Umbilical cord (tissue), 1 donor: ENCODE measurements at regions not wholly inside any gene's neighbourhood (a gene's known extent, or its start where the extent isn't known, plus 50 kb on each side); places are given as distances from the start of the nearest gene placed in this dataset.
A peak's percentile ranks its signal among the peaks of the same experiment; 100 is the strongest.

ENCODE experiments used
- DNase-seq: peaks from one replicate; pipeline ENCODE4 v3.0.0-alpha.2; 2015; ENCODE audit warnings: low spot score

DNA sequence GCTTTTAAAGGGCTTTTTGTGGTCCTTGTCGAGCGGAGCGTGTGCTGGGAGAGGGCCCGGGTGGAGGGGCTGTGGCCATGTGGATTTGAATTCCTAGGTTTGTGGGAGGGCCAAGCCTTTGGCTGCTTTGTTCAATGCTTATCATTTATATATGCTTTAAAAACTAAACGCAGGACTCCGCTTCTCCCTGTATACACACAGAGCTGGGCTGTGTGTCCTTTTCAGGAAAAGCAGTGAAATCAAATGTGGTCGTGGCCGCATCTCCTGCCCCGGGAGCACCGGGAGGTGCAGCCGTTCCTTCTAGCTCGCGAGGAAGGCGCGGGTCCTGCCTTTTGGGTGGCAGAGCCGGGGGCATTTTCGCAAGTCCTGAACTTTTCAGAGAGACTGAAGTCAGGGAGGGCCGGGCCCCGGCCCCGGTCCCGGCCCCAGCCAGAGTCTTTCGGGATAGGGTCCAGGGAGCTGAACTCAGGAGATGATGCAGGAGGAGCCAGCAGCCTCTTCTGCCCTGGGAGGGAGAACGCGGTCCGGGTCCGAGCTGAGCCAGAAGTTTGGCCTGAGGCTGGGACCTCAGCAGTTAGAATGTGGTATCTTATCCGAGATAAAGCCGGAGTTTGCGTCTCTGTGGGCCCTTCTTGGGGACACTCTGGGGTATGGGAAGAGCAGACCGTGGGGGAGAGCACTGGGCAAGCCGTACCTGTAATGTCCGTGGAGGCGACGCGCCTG lies 158.8 kb downstream of the C9orf152 start:
- peak; percentile 60 for DNase-seq

DNA sequence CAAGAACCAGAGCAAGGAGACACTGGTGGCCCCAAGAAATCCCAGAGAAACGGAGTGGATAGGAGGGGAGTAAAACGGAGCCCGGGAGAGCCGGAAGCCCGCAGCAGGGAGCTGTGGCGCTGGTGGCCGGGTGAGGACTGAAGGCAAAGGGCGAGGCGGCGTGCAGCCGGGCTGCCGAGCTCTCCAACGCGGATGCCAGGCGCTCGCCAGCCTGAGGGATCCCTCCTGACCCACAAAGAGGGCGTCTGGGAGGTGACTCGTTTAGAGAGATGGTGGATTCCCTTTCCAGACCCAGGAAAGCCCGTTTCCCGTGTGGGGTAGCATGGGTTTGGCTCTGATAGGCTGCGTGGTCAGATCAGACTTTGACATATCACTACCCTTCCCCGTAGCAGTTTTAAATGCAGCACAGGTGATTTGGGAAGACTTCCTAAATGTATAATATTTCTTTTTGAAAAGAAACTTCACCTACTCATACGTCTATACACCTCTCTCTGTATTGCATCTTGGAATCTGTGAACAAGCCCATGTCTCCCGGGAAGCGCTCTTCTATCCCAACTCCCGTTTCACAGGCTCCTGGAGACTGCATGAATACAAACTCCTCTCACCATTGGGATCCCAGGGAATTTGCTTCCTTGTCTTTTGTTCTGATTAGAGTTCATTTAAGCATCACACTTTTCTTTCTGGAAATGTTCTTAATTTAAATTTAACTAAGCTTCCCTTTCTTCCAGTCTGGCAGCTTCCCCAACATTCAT lies 158.1 kb downstream of the C9orf152 start:
- DNase-seq = no peak

DNA sequence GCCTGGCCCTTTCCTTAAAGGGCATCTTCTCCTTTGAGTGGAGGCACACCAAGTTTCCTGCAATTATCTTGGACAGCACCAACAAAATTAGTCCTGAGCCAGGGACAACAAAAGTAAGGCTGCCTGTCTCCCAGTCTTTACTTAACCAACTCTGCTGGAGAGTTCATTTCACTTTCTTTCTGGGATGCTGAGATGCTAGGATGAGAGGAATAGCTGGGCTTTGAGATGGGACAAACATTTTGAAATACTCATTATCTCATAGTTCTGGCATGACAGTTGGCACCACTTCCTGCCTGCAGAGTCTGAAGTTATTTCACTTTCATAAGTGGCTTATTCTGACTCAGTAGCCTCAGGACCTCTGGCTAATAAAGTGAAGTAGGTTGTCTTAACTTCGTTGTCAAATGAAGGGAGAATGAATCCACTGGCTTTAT lies 157.0 kb downstream of the C9orf152 start:
- DNase-seq = peak; percentile 46

DNA sequence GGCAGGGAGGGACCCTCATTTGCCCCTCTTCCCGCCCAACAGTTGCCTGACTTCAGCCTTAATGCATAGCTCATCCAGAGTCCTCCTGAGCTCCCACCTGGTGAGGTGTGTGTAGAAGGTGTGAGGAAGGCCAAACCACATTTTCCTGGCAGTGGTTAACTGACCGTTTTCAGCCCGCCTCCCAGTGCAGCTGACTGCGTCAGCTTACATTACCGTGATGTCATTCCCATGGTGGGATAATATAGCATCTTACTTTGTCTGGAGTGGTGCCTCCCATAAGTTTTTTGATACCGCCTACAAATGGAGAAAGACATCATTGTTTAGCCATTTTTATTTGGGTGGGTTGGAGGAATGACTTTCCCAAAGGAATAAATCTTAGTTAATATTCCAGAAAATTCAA lies 151.9 kb downstream of the C9orf152 start:
- DNase-seq = no peak

DNA sequence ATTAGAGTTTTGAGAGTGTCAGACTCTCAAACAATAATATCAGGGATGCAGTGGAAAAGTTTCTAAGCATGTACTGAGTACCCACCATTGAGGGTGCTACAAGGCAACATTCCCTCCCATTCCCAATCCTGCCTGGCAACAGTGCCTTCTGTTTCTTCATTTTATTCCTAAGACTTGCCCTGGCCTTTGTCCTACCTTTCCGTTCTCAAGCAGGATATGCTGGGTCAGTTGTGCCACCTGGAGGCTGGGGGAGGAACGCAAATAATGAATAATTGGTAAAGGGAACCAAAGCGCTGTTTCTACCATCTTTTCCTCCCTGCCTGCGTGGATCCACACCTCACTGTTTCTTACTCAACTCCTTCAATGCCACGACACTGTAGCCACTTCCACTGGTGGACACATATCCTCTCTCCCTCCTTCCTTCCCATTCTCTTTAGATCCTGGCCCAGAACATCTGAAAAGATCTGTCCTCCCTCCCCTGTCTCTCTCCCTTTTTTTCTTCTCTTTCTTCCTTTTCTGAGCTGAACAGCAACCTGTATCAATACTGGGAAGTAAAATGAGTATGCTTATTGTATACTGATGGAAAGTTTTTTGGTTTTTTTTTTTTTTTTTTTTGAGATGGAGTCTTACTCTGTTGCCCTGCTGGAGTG lies 149.5 kb downstream of the C9orf152 start:
- peak; percentile 43 for DNase-seq

DNA sequence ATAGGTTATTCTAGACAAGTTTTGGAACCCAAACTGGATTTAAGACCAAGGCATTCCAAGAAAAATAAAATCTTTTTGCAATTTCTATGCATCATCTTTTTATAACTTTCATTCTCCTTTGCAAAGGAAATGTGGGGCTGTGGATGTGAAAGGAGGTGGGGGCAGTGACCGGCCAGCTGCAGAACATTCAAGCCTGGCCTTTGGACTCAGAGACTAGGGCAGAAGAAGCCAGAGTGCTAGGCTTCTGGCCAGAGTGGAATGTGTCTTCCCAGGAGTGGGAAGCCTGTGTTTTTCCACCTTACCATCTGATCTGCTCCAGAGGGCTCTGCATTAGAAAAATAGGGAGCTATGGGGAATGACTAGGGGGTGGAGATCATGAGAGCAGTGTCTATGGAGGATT lies 148.5 kb downstream of the C9orf152 start:
- DNase-seq = no peak

DNA sequence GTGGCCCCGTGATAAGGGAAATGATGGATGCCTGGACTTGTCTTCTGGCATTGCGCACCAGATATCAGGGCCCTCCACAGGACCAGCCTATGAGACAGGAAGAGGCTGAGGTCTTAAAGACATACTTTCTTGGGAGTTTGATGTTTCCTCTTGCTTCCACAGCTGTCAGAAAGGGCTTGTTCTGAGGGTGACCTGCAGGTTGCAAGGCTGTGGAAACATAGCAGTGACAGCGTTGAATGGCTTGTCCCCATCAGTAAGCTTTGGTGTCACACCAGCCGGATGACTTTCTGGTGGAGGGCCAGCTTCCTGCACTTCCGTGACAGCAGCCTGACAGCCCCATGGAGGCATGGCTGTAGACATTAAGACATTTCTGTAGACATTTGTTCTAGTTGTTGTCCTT lies 143.2 kb downstream of the C9orf152 start:
- no peak for DNase-seq

DNA sequence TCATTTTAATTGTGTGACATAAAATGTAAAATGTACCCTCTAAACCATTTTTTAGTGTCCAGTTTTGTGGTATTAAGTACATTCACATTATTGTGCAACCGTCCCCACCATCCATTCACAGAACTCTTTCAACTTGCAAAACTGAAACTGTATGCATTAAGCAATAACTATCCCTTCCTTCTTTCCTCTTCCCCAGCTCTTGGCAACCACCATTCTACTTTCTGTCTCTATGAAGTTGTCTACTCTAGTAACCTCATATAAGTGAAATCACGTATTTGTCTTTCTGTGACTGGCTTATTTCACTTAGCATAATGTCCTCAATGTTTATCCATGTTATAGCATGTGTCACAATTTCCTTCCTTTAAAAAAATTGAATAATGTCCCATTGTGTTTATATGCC lies 142.4 kb downstream of the C9orf152 start:
- no peak for DNase-seq

DNA sequence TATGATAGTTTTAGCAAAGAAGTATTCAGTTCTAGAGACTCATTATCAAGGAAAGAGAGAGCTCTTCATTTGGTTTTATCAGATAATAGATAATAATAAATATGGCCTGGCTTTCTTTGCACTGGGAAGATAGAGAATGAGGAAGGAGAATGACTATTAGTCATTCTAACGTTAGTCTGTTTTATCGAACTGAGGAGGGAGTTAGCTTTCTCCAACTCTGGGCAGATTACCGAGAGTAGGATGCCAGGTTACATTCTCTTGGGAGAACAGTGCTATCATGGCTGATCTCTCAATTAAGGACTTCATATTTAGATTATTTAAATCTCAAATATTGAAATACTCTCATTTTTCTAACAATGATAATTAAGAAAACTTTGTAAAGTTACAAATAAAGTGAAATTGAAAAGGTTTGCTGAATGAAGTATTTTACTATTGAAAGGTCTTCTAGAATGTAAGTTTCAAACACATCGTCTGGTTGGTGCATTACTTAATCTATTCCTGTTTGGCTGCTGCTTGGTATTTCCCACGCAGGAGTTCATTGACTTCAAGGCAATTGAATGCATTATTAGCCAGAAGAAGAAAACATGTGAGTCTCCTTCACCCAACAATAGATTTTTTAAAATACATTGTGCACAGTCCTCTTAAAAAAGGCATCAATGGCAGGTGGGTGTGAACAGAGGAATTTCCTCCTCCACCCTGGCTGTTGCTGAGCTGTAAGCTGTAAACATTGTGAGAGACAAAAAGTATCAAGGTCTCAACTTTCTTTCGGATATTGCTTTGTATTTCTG lies 140.8 kb downstream of the C9orf152 start:
- no peak for DNase-seq

DNA sequence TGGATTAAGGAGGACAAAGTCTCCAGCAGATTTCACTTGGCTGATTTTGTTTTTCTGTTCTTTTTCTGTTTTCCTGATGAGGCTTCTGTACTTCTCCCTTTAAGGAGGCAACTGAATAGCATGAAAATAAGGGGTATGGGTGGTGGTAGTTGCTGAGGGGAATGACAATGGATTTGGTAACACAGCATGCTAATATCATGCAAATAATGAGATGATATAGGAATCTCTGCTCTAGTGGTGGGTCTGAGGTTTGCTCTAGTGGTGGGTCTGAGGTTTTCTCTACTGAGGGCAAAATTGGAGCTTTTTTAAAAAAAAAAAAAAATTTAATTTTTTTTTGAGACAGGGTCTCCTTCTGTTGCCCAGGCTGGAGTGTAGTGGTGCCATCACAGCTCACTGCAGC lies 139.7 kb downstream of the C9orf152 start:
- DNase-seq = no peak

DNA sequence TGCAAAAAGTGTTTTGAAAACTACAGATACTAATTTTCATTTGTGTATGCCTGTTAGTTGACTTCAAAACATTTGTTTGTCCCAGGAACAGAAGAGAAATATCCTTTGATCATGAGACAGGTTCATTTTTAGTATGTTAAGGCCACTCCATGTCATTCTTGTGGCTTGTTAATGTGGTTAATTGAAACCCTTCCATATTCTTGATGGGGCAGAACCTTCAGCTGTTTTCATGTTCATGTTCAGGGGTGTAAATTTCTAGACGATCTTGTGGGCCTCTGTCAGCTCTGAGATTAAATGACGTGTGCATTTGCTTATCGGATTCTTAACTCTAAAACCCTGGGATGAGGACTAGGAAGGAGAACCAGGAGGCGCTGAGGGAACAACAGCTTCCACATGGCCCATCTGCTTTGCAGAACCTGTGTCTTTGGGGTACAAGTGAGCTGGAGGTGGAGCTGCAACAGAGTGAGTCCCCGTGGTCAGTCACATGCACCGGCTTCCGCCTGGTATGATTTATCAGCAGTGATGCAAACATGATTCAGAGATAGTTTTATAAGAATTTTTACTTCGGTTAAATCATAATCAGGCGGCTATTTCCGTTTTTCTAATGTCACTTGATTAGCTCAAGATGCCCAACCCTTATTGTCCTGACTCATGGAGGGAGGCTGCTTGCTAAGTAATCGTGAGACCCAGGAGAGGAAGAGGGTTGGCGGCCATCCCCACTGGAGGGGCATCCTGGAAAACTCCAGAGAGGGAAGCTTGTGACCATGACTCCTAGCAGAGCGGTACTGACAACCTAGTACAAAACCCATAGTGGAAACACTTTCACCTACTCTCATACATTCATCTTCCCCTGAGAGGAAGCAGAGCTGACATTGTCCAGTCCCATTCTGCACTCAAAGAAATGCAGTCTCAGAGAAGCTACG lies 138.4 kb downstream of the C9orf152 start:
- DNase-seq = no peak

DNA sequence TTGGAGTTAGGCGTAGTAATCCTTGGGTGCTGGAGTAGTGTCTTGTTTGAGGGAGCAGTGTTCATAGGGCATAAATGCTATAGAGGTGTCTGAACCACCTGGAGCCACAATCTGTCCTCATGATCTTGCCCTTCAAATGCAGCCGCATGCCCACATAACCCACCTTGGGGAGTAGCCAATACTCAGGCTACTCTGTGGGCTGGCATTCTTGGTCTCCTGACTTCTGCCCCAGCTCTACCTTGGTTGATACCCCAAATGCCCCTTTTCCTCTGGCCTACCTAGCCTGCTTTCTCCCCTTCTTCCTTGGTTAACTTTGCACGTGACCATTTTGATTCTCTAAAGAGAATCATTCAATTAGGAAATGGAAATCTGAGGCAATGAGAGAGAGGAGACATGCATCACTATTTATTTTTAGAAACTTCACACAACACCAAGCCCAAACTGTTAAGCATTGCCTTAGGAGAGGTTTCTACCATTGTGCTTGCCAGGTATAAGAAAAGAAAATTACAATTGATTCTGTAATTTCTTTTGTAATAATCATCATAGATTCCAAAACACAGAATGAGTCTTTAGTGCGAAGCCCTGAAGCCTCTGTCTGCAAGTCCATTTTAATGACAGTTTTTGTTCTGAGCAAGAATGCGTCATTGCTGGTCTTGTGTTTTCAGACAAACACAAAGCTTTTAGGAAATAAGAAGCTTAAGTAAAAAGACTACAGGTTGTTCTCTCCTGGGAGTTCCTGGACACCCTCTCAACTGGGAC lies 135.2 kb downstream of the C9orf152 start:
- DNase-seq = no peak

DNA sequence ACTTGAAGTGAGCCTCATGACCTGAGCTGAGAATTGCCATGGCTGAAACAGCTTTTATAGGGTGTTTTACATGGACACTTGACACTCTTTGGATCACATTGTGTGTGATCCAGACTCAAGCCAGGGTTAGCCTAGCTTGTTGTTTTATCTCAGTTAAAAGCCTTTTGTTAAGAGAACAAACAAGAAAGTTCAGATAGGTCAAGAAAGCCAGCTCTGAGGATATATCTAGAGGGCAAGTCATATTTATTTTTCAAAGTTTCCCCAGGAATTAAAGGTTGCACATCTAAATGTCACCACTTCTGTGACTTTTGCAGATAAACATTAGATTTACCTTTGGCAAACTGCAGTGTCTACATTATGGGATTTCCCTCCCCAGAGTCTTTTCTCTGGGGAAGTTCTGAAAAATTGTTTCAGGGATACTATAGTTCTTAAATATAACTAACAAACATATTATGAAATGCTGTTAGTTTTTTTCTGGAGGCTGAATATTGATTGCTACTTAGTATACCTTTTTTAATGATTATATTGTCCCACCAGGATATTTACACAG lies 134.5 kb downstream of the C9orf152 start:
- no peak for DNase-seq

DNA sequence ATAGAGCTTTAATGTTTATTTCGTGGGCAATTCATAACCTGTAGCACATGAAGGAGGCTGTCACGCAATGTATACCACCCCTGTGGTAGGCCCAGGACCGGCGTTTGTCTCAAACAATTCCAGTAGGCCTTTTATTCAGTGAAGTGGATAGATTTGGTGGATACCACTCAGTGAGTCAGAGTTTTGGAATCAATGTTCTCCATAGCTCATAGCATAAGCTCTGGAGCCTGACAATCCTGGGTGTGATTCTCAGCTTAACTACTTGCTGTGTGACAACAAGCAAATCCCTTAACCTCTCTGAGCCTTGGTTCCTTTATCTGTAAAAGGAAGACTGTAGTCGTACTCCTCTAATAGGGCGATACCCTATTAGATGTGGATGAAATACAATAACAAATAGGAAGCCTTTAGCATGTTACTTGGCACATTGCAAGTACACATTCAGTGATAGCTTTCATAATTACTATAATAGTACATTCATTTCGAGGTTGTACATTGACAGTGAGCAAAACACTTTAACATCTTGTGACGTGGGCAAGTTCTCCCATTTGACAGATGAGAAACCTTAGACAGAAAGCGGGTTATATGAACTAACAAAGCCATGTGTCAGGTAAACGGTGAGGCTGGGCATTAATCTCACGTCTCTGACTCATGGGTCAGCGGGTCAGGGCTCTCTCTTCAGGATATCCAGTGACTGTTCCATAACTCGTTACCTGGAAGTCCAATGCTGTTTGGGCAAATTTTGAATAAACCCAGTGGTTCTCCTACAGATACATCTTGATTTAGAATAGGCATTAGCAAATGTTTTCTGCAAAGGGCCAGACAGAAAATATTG lies 130.8 kb downstream of the C9orf152 start:
- no peak for DNase-seq

DNA sequence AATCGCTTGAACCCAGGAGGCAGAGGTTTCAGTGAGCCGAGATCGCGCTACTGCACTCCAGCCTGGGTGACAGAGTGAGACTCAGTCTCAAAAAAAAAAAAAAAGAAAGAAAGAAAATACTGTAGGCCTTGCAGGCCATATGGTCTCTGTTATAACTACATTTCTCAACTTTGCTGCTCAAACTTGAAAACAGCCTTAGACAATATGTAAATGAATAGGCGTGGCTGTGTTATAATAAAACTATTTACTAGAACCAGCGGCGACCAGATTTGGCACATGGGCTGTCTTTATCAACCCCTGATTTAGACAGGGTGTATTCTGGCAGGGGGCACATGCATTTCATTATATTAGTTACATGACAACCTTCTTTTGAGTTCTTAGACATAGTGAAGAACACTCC lies 130.0 kb downstream of the C9orf152 start:
- no peak for DNase-seq

DNA sequence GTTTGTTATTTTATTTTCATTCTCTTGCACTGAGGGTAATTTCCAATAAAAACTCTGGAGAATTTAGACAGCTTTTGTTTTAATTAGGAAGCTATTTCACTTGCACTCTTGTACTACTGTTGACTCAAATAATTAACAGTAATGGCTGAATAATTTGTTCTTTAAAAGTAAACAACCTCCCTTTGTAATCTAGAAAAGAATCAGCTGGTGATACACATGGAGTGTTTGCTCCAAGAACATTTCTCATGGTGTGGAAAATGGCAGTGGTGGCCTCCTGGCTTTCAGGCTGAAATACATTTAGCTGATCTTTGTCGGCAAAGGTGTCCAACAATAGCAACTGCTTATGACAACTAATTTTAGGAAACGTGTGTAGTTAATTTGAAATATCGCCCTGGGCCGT lies 129.4 kb downstream of the C9orf152 start:
- no peak for DNase-seq

DNA sequence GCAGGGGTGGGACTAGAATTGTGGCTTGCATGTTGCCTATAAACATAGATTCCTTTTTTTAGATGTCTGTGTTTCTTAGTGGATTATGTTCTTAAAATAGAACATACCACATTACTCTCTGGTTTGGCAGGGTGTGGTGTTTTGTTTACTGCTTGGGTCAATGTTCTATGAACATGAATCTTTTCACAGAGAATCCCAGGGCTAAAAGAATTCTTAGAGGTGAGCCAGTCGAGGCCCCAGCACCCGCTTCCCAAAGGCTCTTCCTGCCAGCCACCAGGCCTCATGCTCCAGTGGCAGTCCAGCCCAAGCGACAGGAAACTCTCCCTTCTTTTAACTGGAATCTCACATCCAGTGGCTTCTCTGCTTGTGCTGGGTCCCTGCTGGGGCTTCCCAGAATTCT lies 126.6 kb downstream of the C9orf152 start:
- DNase-seq = peak; percentile 59

DNA sequence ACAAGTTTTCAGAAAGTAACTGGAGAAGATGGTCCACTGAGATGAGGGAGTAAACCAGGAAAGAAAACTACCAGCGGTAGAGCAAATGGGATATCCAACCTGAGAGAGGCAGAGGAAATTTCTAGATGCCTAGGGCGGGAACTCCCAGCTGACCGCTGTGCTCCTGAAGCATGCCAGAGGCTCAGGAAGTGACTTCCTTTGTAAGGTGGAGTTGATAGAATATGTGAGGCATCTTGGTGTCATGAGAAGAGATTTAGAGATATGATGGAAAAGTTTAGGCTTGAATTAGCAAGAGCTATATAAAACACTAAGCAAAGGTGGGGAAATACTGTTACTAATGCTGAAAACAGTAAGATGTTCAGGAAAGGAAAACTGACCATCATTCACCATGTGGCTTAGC lies 124.1 kb downstream of the C9orf152 start:
- DNase-seq = no peak

DNA sequence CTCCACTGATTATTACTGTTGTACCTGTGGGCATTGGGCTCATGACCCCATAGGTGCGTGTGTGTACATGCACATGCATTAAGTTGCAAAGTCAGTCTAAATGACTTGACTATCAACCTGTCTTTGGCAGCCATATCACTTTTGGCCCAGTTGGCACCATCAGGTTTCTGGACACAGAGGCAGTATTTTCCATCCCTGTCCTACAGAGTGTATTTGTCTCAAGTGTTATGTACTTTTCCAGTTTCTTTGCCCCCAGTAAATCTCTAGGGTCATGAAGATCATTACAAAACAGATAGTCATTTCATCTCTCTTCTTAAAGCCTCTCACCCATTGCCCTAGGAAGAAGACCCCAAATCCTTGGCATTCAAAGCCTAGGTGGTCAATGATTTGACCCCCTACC lies 121.4 kb downstream of the C9orf152 start:
- no peak for DNase-seq
